ENCODE measurements at regions not wholly inside any gene's neighbourhood (a gene's known extent, or its start where the extent isn't known, plus 50 kb on each side); places are given as distances from the start of the nearest gene placed in this dataset.
"Not testable (repeated sequence)": the region's sequence is repeated elsewhere in the genome, so short reads cannot be mapped to it uniquely, and the experiment has no call there.

GRCh38 chr13:42400188-42400833, 128.4 kb downstream of the AKAP11 start:
- no peak for DNase-seq

- DNase-seq = no peak
Observed at GRCh38 chr13:42401376-42401775, 129.4 kb downstream of the AKAP11 start.

DNA sequence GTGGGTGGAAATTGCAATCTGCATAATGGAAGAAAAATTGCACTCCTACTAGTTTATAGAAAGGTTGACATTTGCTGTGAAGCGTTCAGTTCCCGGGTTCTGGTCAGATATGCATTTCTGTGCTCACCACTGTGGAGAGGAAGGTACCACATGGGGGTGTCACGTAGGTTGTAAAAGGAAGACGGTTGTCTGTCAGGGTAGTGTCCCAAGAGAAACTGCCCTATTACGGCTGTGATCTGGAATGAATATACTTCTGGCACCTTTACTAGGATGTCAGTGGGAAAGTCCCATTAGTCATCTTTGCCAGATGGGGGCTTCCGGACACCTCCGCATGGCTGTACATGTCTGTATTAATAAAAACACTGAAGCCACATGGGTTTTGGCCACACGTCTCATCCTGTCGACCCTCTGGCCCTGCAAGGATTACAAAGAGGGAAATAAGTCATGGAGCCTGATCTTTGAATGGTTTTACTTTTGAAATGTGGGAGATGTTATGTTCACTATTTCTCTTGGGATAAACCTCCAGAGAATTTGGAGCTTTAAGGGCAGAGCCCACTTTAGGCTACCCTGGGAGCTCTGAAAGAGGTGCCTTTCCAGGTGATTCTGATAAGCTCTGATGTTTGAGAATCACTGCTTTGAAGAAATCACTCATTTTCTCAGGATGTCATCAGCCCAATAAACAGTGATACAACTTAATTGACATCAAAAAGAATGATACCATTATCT, 133.9 kb downstream of the AKAP11 start:
- DNase-seq = no peak

- no peak for DNase-seq
Observed at GRCh38 chr13:42409075-42409474, 137.1 kb downstream of the AKAP11 start.

- DNase-seq = no peak
Observed at GRCh38 chr13:42409551-42409950, 137.6 kb downstream of the AKAP11 start.

- no peak for DNase-seq
Observed at GRCh38 chr13:42412812-42413483, 141.0 kb downstream of the AKAP11 start.

- no peak for DNase-seq
Observed at GRCh38 chr13:42413484-42413815, 141.5 kb downstream of the AKAP11 start.

DNA sequence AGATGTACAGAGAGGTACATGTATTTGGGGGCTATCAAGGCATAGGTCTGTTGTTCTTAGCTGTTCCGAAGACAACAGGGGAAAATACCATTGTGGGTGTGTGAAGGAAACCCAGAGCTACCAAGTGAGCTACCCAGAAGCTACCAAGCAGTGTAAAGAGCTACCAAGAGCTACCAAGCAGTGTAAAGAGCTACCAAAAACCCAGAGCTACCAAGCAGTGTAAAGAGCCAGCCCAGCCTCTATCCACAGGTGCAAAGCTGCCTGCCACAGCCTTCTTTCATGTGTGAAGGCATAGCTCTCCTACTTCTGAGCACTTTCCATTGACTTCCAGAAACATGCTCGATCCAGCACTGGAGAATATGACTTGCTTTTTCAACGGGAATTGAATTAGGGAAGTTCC, 145.7 kb downstream of the AKAP11 start:
- no peak for DNase-seq

GRCh38 chr13:42418184-42418583, 146.2 kb downstream of the AKAP11 start:
- DNase-seq = no peak

DNA sequence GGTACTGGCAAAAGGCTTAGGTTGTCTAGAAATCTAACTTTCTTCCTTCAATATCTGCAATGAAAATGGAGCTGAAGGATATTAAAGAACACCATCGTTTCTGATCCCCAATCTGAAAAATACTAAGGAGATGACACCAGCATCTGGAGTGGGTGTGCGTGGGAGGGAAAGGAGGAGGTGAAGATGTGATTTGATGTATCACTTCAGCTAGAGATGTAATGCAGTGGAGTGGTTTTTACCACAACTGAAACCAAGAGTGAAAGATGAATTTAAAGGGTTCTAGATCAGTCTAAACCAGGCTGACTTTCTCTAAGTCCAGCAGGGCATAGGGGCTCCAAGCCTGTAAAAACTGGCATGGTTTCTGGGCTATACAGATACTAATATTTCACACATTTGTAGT, 148.4 kb downstream of the AKAP11 start:
- no peak for DNase-seq

GRCh38 chr13:42422681-42423080, 150.7 kb downstream of the AKAP11 start:
- DNase-seq = no peak

- DNase-seq = no peak
Observed at GRCh38 chr13:42424182-42424581, 149.8 kb upstream of the TNFSF11 start.

DNA sequence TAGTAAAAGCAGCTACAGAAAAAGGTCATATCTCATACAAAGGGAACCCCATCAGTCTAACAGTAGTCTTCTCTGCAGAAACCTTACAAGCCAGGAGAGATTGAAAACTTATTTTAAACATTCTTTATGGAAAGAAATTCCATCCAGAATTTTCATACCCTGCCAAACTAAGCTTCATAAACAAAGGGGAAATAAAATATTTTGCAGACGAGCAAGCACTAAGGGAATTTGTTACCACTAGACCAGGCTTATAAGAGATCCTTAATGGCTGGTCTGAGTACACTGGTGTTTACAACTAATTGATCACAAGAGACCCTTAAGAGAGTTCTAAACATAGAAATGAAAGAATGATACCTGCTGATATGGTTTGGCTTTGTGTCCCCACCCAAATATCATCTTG, 128.6 kb upstream of the TNFSF11 start:
- no peak for DNase-seq

GRCh38 chr13:42446597-42446996, 127.4 kb upstream of the TNFSF11 start:
- not testable (repeated sequence) for DNase-seq

- no peak for DNase-seq
Observed at GRCh38 chr13:42453091-42453645, 120.8 kb upstream of the TNFSF11 start.

DNA sequence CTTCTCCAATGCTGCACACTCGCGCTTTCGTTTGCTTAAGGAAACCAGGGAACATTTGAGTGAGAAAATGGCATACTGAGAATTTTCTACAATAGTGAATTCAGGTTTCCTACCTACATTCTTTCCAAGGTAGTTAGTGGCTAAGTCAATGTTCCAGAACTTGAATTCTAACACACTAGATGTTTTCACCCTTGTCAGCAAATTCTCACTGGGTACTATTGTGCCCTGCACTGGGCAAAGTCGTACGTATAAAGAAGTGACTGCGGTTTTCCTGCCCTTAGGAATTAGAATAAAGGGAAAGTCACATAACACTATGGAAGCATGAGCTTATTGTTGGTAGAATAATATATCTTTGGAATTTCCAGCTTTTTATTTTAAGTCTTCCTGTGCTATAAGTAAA, 119.2 kb upstream of the TNFSF11 start:
- no peak for DNase-seq

DNA sequence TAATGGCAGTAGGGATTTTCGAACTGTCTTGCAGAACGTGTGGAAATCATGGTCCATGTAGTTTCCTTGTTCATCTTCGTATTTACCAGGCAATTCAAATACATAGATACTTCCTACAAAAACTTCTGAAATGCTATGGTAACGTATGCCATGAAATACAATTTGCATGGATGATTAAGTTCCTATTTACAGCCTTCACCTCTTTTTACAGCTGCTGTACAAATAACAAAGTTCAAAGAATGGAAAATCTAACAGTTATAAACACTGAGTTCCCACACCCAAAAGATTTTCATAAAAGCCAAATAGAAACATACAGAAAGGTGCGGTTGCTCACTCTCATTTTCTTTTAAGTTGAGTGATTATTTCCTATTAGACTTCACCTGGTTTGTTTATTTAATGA, 115.8 kb upstream of the TNFSF11 start:
- no peak for DNase-seq

GRCh38 chr13:42466123-42466522, 107.8 kb upstream of the TNFSF11 start:
- DNase-seq = no peak

- DNase-seq = no peak
Observed at GRCh38 chr13:42466609-42467008, 107.3 kb upstream of the TNFSF11 start.

DNA sequence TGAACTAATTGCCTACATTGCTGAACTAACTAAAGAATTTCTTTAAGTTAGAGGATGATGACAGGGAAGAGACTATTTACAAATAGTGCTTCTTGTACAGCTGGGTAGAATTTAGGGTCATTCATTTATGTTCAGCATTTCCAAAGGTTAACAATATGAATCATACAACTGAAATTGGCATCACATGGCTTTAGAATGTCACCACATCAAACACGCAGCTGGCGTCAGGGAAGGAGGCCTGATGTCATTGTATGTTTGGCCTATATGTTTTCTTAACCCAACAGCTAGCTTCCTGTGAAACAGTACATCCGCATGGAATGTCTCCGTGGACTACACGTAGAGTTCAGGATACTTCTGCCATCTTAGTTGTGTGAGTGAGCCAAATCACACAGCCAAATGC, 99.0 kb upstream of the TNFSF11 start:
- DNase-seq = no peak

- peak; percentile 14 for DNase-seq
Observed at GRCh38 chr13:42477596-42478190, 96.3 kb upstream of the TNFSF11 start.

DNA sequence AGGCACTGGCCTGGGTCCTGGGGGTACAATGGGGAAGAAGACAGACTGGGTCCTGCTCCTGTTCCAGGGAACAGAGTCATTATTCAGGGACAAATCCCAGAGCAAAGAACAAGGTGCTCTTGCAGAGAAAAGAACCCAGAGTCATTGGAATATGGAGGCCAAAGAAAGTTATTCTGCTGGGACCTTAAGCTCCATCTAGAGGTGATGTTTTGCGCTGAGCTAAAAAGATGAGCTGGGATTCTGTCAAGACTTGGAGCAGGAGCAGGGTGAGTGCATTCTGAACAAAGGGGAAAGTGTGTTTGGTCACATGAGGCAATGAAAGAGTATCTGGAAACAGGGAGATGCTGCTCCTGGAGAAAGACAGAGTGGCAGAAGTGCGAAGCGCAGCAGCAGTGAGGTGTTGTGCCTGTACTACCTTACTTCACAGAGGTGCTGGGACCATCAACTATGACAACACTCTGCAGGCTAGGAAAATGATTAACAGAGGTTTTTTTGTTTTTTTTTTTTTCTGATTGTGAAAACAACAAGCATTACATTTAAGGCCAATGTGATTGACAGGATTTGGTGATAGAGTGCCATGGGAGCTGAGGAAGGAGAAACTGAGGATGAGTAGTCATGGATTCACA, 95.3 kb upstream of the TNFSF11 start:
- DNase-seq = no peak

DNA sequence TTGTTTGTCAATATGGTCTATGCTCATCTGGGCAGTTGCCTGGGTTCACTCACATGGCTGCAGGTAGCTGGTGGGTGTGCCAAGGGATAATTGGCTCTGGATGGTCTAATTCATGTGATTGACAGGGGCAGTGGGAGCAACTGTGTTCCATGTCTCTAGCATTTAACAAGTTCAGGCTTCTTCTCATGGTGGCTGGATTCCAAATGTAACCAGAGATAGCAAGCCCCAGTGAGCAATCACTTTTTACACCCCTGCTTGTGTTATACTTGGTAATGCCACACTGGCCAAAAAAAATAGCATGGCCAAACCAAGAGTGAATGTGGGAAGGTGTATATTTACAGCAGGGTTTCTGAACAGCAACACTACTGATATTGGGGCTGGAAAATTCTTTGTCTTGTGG, 89.6 kb upstream of the TNFSF11 start:
- no peak for DNase-seq
